ENCODE measurements at regions not wholly inside any gene's neighbourhood (a gene's known extent, or its start where the extent isn't known, plus 50 kb on each side); places are given as distances from the start of the nearest gene placed in this dataset.

DNA sequence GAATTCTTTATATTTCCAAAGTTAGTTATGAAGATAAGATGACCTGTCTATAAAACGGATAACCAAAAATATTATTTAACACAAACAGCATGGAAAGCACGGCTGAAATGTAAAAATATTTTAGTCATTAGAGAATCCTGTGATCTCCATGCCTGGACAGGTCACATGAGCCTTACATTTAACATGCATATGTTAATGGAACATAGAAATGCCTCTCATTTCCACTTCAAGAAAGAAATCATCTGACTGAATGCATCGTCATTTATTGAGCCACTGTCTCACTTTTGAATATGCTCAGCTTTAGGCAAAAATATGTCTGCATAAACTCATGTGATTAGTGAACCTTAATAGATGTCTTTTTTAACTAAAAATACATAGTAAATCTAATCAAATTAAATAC lies 115.5 kb upstream of the COL24A1 start:
- no peaks in the 10 kb centered on the region for H3K36me3 ChIP-seq (replicated peaks in 1 of 2; ENCODE audit: control insufficient read depth in 1 of 2, insufficient read depth in 2 of 2, low read length in 2 of 2)
- peaks cover 0 to 2% (median 0%) of the 10 kb centered on the region in 3 donors for H3K27me3 Mint-ChIP-seq (ENCODE audit: low read depth in 3 of 3)
- no peaks in the 10 kb centered on the region for H3K4me1 Mint-ChIP-seq
- no peak overlapping the region for H3K27ac ChIP-seq (ENCODE audit: low read depth in 1 of 2, low read length in 2 of 2)
- no peaks in the 10 kb centered on the region for H3K27me3 ChIP-seq (ENCODE audit: control insufficient read depth in 2 of 2, insufficient read depth in 2 of 2, low read length in 2 of 2)
- no peaks in the 10 kb centered on the region for H3K9me3 ChIP-seq (replicated peaks in 1 of 2; ENCODE audit: control insufficient read depth in 1 of 2, insufficient read depth in 1 of 2, low read length in 2 of 2)
- no peaks in the 10 kb centered on the region for H3K36me3 Mint-ChIP-seq
- H3K4me3 Mint-ChIP-seq: no peak overlapping the region
- no peak overlapping the region for H3K27ac Mint-ChIP-seq
- H3K4me2 ChIP-seq (replicated peaks; ENCODE audit: extremely low read depth, low read length, poor library complexity, severe bottlenecking): no peak overlapping the region
- H3K9me3 Mint-ChIP-seq: peaks cover 0 to 6% (median 2%) of the 10 kb centered on the region in 7 donors
- H3K4me3 ChIP-seq (replicated peaks in 1 of 3; ENCODE audit: low read depth in 2 of 3, low read length in 3 of 3): no peak overlapping the region
- H3K4me1 ChIP-seq (ENCODE audit: control insufficient read depth in 1 of 2, insufficient read depth in 2 of 2, low read length in 2 of 2): no peaks in the 10 kb centered on the region
- TF ChIP-seq, protein P1, sequence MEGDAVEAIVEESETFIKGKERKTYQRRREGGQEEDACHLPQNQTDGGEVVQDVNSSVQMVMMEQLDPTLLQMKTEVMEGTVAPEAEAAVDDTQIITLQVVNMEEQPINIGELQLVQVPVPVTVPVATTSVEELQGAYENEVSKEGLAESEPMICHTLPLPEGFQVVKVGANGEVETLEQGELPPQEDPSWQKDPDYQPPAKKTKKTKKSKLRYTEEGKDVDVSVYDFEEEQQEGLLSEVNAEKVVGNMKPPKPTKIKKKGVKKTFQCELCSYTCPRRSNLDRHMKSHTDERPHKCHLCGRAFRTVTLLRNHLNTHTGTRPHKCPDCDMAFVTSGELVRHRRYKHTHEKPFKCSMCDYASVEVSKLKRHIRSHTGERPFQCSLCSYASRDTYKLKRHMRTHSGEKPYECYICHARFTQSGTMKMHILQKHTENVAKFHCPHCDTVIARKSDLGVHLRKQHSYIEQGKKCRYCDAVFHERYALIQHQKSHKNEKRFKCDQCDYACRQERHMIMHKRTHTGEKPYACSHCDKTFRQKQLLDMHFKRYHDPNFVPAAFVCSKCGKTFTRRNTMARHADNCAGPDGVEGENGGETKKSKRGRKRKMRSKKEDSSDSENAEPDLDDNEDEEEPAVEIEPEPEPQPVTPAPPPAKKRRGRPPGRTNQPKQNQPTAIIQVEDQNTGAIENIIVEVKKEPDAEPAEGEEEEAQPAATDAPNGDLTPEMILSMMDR (IDR thresholded peaks at IDR 0.05): no peak
- WGBS (ENCODE audit: insufficient coverage): no CpG with 5 or more reads among the region's 3 CpGs
- H2AFZ ChIP-seq (ENCODE audit: insufficient read depth, low read depth, low read length, poor library complexity, severe bottlenecking): no peak overlapping the region
- no peaks in the 10 kb centered on the region for H4K20me1 ChIP-seq (ENCODE audit: insufficient read depth, low read length)
- intact Hi-C loops (cut with micrococcal nuclease): no loop called here
- H3K79me2 ChIP-seq (ENCODE audit: insufficient read depth, low read length): no peaks in the 10 kb centered on the region
- no peak overlapping the region for H3K9ac ChIP-seq (ENCODE audit: insufficient read depth, low read length, poor library complexity, severe bottlenecking)
- DNase-seq: no peak

DNA sequence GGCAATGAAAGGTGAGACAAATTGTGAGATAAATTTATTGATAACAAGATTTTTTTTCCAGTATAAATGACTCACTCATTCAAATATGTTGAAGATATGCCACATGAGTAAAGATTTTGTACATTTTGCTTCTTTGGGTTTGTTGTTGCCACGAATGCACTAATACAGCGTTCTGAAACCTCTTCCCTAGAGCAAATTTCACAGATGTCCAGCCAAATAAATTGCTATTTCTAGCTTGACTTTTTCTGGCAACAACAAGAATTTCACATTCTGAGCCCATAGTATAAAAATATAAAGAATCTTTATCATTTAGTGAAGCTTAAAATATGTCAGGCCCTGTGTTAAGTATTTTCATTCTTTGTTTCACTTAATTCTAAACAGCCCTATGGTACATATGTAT lies 114.5 kb upstream of the COL24A1 start:
- no CpG with 5 or more reads among the region's 2 CpGs for WGBS (ENCODE audit: insufficient coverage)
- Histone ChIP-seq H3K27me3 (ENCODE audit: control insufficient read depth in 2 of 2, insufficient read depth in 2 of 2, low read length in 2 of 2) (no peaks in the 10 kb centered on the region), H3K36me3 (replicated peaks in 1 of 2; ENCODE audit: control insufficient read depth in 1 of 2, insufficient read depth in 2 of 2, low read length in 2 of 2) (no peaks in the 10 kb centered on the region), H3K4me1 (ENCODE audit: control insufficient read depth in 1 of 2, insufficient read depth in 2 of 2, low read length in 2 of 2) (no peaks in the 10 kb centered on the region), H4K20me1 (ENCODE audit: insufficient read depth, low read length) (no peaks in the 10 kb centered on the region), H3K9ac (ENCODE audit: insufficient read depth, low read length, poor library complexity, severe bottlenecking) (no peak overlapping the region), H3K4me2 (replicated peaks; ENCODE audit: extremely low read depth, low read length, poor library complexity, severe bottlenecking) (no peak overlapping the region), H3K79me2 (ENCODE audit: insufficient read depth, low read length) (no peaks in the 10 kb centered on the region), H2AFZ (ENCODE audit: insufficient read depth, low read depth, low read length, poor library complexity, severe bottlenecking) (no peak overlapping the region), H3K9me3 (replicated peaks in 1 of 2; ENCODE audit: control insufficient read depth in 1 of 2, insufficient read depth in 1 of 2, low read length in 2 of 2) (no peaks in the 10 kb centered on the region), H3K4me3 (replicated peaks in 1 of 3; ENCODE audit: low read depth in 2 of 3, low read length in 3 of 3) (no peak overlapping the region), H3K27ac (ENCODE audit: low read depth in 1 of 2, low read length in 2 of 2) (no peak overlapping the region)
- Mint-ChIP-seq H3K36me3 (no peaks in the 10 kb centered on the region), H3K9me3 (peaks cover 0 to 2% (median 0%) of the 10 kb centered on the region in 7 donors), H3K4me3 (no peak overlapping the region), H3K27me3 (ENCODE audit: low read depth in 3 of 3) (peaks cover 0 to 2% (median 0%) of the 10 kb centered on the region in 3 donors), H3K4me1 (no peaks in the 10 kb centered on the region), H3K27ac (no peak overlapping the region)
- DNase-seq: no peak
- intact Hi-C loops (cut with micrococcal nuclease): no loop called here
- TF ChIP-seq, protein P1 (IDR thresholded peaks at IDR 0.05): no peak

All from CD14-positive monocyte (primary cell).